ENCODE measurements at regions not wholly inside any gene's neighbourhood (a gene's known extent, or its start where the extent isn't known, plus 50 kb on each side); places are given as distances from the start of the nearest gene placed in this dataset.

GRCh38 chr11:91819777-91820176 is 404.8 kb upstream of the FAT3 start:
- H3K27me3 ChIP-seq = no peaks in the 10 kb centered on the region
- no peak overlapping the region for H3K27ac ChIP-seq
- no peaks in the 10 kb centered on the region for H3K4me1 ChIP-seq (ENCODE audit: insufficient read depth)
- no peak overlapping the region for H3K4me3 ChIP-seq
- TF ChIP-seq POLR2A (IDR thresholded peaks at IDR 0.05) = no peak
- TF ChIP-seq EP300 (IDR thresholded peaks at IDR 0.05) = no peak
- no peak for TF ChIP-seq CTCF (IDR thresholded peaks at IDR 0.05)
- DNase-seq = no peak
- H3K9me3 ChIP-seq = no peaks in the 10 kb centered on the region
- intact Hi-C loops (cut with DNase I) = no loop called here
- no peaks in the 10 kb centered on the region for H3K36me3 ChIP-seq
- WGBS, 3 donors = 64 to 71% (median 66%) methylated on average over 1 of the region's 1 CpG

GRCh38 chr11:91819195-91819594 is 405.4 kb upstream of the FAT3 start:
- H3K36me3 ChIP-seq = no peaks in the 10 kb centered on the region
- intact Hi-C loops (cut with DNase I) = no loop called here
- H3K4me3 ChIP-seq = no peak overlapping the region
- H3K27ac ChIP-seq = no peak overlapping the region
- H3K4me1 ChIP-seq (ENCODE audit: insufficient read depth) = no peaks in the 10 kb centered on the region
- H3K9me3 ChIP-seq = no peaks in the 10 kb centered on the region
- TF ChIP-seq POLR2A (IDR thresholded peaks at IDR 0.05) (no peak), EP300 (IDR thresholded peaks at IDR 0.05) (no peak), CTCF (IDR thresholded peaks at IDR 0.05) (no peak)
- no peak for DNase-seq
- 79 to 86% (median 86%) methylated on average over 2 of the region's 2 CpGs for WGBS, 3 donors
- no peaks in the 10 kb centered on the region for H3K27me3 ChIP-seq

- Histone ChIP-seq H3K36me3 (no peaks in the 10 kb centered on the region), H3K27me3 (no peaks in the 10 kb centered on the region), H3K9me3 (no peaks in the 10 kb centered on the region), H3K27ac (no peak overlapping the region), H3K4me1 (ENCODE audit: insufficient read depth) (no peaks in the 10 kb centered on the region), H3K4me3 (no peak overlapping the region)
- no peak for TF ChIP-seq EP300 (IDR thresholded peaks at IDR 0.05)
- no peak for TF ChIP-seq POLR2A (IDR thresholded peaks at IDR 0.05)
- TF ChIP-seq CTCF (IDR thresholded peaks at IDR 0.05) = no peak
- intact Hi-C loops (cut with DNase I) = no loop called here
- 51 to 70% (median 60%) methylated on average over 4 of the region's 4 CpGs for WGBS, 3 donors
- DNase-seq = no peak
Measured at GRCh38 chr11:91817996-91818395, 406.6 kb upstream of the FAT3 start.

GRCh38 chr11:91813263-91813662 is 411.4 kb upstream of the FAT3 start:
- Histone ChIP-seq H3K36me3 (no peaks in the 10 kb centered on the region), H3K9me3 (no peaks in the 10 kb centered on the region), H3K4me1 (ENCODE audit: insufficient read depth) (no peaks in the 10 kb centered on the region), H3K27ac (no peak overlapping the region), H3K4me3 (no peak overlapping the region), H3K27me3 (no peaks in the 10 kb centered on the region)
- intact Hi-C loops (cut with DNase I) = no loop called here
- no peak for DNase-seq
- TF ChIP-seq POLR2A (IDR thresholded peaks at IDR 0.05) = no peak

- intact Hi-C loops (cut with DNase I) = no loop called here
- no peak for DNase-seq
- TF ChIP-seq EP300 (IDR thresholded peaks at IDR 0.05) = no peak
- TF ChIP-seq POLR2A (IDR thresholded peaks at IDR 0.05) = no peak
- TF ChIP-seq CTCF (IDR thresholded peaks at IDR 0.05) = no peak
- Histone ChIP-seq H3K9me3 (no peaks in the 10 kb centered on the region), H3K4me1 (ENCODE audit: insufficient read depth) (no peaks in the 10 kb centered on the region), H3K36me3 (no peaks in the 10 kb centered on the region), H3K4me3 (no peak overlapping the region), H3K27ac (no peak overlapping the region), H3K27me3 (no peaks in the 10 kb centered on the region)
- 88 to 94% (median 92%) methylated on average over 3 of the region's 3 CpGs for WGBS, 3 donors
Measured at GRCh38 chr11:91810871-91811270, 413.7 kb upstream of the FAT3 start.

Measured in ovary (tissue), 7 donors.